Neutrophil (primary cell): ENCODE measurements at regions not wholly inside any gene's neighbourhood (a gene's known extent, or its start where the extent isn't known, plus 50 kb on each side); places are given as distances from the start of the nearest gene placed in this dataset.

Experiments used
- H3K27ac ChIP-seq: fragments of 200-600 bp; sonication (generic); 2 replicates; pipeline ENCODE4 v1.5.1; 2016; ENCODE audit warnings: mild to moderate bottlenecking, moderate library complexity
- H3K27me3 ChIP-seq: fragments of 200-600 bp; sonication (generic); 2 replicates; pipeline ENCODE4 v1.6.0; 2016; ENCODE audit warnings: mild to moderate bottlenecking
- H3K36me3 ChIP-seq: fragments of 200-600 bp; sonication (generic); 2 replicates; pipeline ENCODE4 v1.5.1; 2017
- H3K4me1 ChIP-seq, 2 experiments: fragments of 200-600 bp in 1 of 2; sonication (generic) in 1 of 2; 1 replicate in 1 of 2; 2 replicates in 1 of 2; pipeline versions ENCODE4 v1.5.1 to v1.6.1; 2013 to 2016; ENCODE audit warnings: low read depth in 1 of 2, low read length in 1 of 2, mild to moderate bottlenecking in 1 of 2, moderate library complexity in 1 of 2; ENCODE audit not compliant: control insufficient read depth in 1 of 2, insufficient read depth in 1 of 2
- H3K4me3 ChIP-seq, 2 experiments: fragments of 200-600 bp in 1 of 2; sonication (generic) in 1 of 2; 1 replicate in 1 of 2; 2 replicates in 1 of 2; pipeline ENCODE4 v1.5.1; 2013 to 2016; ENCODE audit warnings: low read depth in 1 of 2, low read length in 1 of 2, mild to moderate bottlenecking in 1 of 2, moderate library complexity in 1 of 2
- H3K9me3 ChIP-seq: fragments of 200-600 bp; sonication (generic); 2 replicates; pipeline ENCODE4 v1.5.1; 2016
- CTCF ChIP-seq: fragments of 200-600 bp; sonication (generic); IDR thresholded peaks from 2 replicates; pipeline ENCODE4 v1.5.1; 2016; ENCODE audit warnings: antibody characterized with exemption

- no peaks in the 10 kb centered on the region for H3K4me1 ChIP-seq
- no peak overlapping the region for H3K4me3 ChIP-seq
- H3K36me3 ChIP-seq, result no peaks in the 10 kb centered on the region
- no peak for TF ChIP-seq CTCF
- H3K27me3 ChIP-seq, result no peaks in the 10 kb centered on the region
- H3K9me3 ChIP-seq, result no peaks in the 10 kb centered on the region
- H3K27ac ChIP-seq, result no peak overlapping the region
These were observed 64.8 kb downstream of the SYF2 start for GRCh38 chr1:25167269-25168192.

GRCh38 chr1:25166847-25167246, 65.5 kb downstream of the SYF2 start:
- Histone ChIP-seq H3K27me3 (no peaks in the 10 kb centered on the region), H3K27ac (no peak overlapping the region), H3K4me1 (no peaks in the 10 kb centered on the region), H3K9me3 (no peaks in the 10 kb centered on the region), H3K4me3 (no peak overlapping the region), H3K36me3 (no peaks in the 10 kb centered on the region)
- TF ChIP-seq CTCF, result no peak

- Histone ChIP-seq H3K27ac (no peak overlapping the region), H3K27me3 (no peaks in the 10 kb centered on the region), H3K4me1 (no peaks in the 10 kb centered on the region), H3K9me3 (no peaks in the 10 kb centered on the region), H3K4me3 (no peak overlapping the region), H3K36me3 (no peaks in the 10 kb centered on the region)
- no peak for TF ChIP-seq CTCF
These were observed 68.3 kb downstream of the SYF2 start for GRCh38 chr1:25163986-25164385.

GRCh38 chr1:25161981-25162380, 70.3 kb downstream of the SYF2 start:
- no peaks in the 10 kb centered on the region for H3K4me1 ChIP-seq
- no peak overlapping the region for H3K4me3 ChIP-seq
- H3K27ac ChIP-seq, result no peak overlapping the region
- H3K9me3 ChIP-seq, result no peaks in the 10 kb centered on the region
- no peaks in the 10 kb centered on the region for H3K27me3 ChIP-seq
- TF ChIP-seq CTCF, result no peak
- H3K36me3 ChIP-seq, result no peaks in the 10 kb centered on the region

- Histone ChIP-seq H3K27ac (no peak overlapping the region), H3K27me3 (peaks cover 2% of the 10 kb centered on the region), H3K4me1 (no peaks in the 10 kb centered on the region), H3K9me3 (no peaks in the 10 kb centered on the region), H3K36me3 (no peaks in the 10 kb centered on the region), H3K4me3 (no peak overlapping the region)
- no peak for TF ChIP-seq CTCF
These were observed 74.5 kb downstream of the SYF2 start for GRCh38 chr1:25157846-25158245.
